Glomerular visceral epithelial cell (primary cell): ENCODE measurements at regions not wholly inside any gene's neighbourhood (a gene's known extent, or its start where the extent isn't known, plus 50 kb on each side); places are given as distances from the start of the nearest gene placed in this dataset.
A peak's percentile ranks its signal among the peaks of the same experiment; 100 is the strongest.
"Not testable (repeated sequence)": the region's sequence is repeated elsewhere in the genome, so short reads cannot be mapped to it uniquely, and the experiment has no call there.

Experiments
- DNase-seq: peaks from one replicate; pipeline ENCODE4 v3.0.0-alpha.2; 2016; ENCODE audit errors: extremely low spot score

DNA sequence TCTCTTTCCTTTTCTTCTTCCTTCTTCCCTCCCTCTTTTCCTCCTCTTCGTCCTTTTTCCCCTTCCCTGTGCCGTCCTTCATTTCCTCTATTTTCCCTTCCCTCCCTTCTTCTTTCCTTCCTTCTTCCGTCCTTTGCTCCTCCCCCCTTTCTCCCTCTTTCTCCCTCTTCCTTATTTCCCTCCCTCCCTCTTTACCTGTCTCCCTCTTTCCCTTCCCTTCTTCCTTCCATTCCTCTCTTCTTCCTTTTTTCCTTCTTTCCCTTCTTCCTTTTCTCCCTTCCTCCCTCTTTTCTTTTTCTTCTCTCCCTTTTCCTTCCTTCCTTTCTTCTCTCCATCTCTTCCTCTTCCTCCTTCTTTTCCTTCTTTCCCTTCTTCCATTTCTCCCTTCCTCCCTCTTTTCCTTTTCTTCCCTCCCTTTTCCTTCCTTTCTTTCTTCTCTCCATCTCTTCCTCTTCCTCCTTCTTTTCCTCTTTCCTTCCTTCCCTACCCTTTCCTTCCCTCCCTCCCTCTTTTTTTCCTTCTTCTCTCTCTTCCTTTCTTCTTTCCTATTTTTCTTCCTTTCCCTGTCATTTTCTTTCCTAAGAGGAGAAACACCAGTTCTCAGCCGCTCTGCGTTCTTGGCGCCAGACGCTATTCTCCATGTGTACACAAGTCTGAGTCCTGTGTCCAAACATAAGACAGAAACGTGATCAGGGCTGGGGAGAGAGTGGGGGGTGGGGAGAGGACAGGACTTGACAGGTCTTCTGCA is 597.1 kb downstream of the MID1IP1 start:
- DNase-seq, result no peak

DNA sequence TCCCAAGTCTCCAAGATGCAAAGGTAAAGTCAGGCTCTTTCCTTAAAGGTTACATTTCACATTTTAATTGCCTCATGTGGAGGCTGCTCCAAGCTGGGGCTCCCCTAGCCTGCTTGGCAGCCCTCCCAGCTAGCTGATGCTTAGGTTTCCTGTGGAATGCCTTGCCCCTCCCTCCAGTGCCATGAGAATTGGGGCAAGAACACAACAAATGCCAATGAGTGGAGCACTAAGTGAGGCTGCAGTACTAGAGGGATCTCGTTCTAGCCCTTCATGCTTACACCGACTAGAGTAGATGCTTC is 597.7 kb downstream of the MID1IP1 start:
- DNase-seq, result no peak

DNA sequence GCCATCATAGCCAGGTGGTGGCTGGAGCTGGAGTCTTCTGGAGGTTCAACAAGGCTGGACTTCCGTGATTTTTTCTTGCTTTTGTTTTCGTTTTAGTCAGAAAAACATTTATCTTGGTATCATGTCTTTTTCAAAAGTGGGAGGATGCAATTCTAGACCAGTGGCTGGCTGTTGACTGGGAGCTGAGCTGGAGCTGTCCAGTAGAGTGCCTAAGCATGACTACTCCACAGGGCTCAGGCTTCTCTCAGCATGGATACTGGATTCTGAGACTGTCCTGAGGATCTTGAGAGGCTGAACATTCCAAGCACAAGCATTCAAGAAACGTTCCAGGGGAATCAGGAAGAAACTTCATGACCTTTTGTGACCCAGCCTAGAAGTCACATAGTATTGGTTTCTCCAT is 598.1 kb downstream of the MID1IP1 start:
- no peak for DNase-seq

DNA sequence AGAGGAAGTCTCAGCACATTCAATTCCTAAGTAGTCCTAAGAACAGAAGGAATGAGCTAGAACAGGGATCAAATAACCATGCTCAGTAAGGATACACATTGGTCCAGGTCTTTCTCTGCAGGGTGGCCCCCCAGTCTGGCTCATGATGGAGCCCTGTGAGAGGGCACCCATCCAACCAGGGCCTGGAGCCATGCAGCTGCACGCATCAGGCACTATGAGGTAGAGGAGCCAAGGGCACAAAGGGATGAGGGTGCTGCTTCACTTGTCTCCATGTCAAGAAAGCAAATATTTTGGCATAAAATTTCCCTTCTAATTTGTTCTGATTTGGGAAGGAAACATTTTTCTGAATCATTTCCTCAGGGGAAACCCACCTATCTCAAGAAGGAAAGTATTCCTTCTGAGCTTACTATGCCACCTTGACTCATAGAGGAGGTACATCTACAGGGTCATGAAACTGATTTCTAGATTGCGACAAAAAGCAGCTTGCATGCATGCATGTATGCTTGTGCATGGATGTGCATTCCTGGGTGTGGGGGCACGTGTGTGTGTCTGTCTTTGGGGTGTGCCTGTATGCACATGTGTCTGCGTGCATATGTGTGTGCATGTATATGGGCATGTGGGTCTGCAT is 600.3 kb downstream of the MID1IP1 start:
- no peak for DNase-seq

DNA sequence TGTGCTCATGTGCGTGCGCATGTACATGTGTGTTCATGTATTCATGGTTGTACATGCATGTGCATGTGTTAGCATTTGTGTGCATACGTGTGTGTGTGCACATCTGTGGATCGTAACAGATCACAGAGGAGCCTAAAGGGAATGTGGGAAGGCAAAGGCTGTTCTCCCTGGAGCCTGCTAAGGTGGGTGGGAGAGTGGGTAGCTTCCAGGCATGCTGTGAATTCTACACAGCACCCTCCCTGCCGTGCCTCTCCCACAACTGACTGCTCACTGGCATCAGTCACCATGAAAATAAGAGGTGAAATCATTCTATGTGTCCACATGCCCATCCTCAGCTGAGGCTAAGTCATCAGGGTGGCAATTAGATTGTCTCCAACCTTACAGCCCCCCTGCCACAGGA is 600.9 kb downstream of the MID1IP1 start:
- DNase-seq, result no peak

DNA sequence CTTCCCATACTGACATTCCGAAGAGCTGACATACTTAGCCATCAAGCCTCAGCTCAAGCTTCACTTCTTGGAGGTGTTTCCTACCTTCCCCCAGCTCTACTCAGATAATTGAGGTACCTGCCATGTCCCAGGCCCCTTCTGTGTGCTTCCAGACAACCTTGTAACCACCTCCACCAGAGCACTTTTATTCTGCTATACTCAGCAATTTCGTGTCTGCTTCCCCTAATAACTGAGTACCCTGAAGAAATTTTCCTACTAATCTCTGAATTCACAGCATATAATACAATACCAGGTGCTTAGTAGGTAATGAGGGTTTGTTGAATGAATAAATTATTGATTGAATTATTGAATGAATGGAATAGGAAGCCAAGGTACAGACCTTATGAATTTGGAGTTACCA is 605.5 kb downstream of the MID1IP1 start:
- DNase-seq, result no peak

DNA sequence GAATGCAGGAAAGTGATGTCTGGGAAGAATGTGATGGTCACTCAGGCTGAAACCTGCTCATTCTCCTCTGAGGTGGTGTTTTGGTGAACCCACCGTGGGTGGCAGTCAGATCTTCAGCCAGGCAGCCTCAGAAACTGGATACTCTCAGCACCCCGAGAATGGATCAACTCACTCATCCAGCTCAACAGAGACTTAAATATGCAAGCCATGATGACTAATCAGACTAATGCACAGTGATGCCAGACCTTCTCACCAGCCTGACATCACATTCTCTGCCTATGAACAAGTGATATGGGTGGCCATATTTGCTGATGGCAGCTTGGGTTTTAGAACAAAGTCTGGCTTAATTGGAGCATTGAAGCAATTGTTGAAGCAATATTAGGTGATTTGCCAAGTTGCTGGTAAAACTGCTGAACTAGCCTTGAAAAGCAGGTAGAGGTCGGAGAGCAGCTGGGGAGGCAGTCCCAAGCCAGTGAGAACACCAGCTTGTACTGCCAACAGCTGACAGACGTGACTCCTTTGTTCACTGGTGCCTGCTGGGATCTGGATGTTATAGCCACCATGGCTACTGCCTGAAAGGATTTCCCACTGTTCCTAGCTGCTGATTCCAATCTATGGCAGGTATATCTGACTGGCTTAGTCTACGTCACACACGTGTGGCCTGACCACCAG is 608.1 kb downstream of the MID1IP1 start:
- no peak for DNase-seq

DNA sequence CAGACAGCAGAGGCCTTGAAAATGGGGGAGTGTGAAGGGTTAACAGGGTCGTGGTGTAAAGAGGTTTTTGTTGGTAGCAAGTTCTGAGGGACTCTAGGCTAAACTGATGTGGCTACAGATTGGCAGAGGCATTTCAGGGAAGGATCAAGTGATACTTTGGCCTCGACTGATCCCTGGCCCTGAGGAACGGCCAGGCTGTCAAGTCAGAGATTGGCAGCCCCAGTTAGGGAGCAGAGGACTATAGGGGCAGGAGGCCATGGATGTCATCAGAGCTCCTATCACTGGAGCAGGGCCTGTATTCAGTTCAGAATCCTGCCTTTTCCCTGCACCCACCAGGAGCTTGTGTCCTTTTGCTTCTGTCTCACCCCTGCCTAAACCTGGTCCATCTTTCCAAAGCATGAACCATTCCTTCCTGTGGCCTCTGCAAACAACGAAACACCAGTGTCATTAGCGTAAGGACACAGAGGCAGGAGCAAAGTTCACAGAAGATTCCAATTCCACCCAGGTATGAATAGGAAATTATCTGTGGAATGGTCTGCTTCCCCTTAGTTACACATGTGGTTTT is 613.1 kb downstream of the MID1IP1 start:
- DNase-seq, result no peak

DNA sequence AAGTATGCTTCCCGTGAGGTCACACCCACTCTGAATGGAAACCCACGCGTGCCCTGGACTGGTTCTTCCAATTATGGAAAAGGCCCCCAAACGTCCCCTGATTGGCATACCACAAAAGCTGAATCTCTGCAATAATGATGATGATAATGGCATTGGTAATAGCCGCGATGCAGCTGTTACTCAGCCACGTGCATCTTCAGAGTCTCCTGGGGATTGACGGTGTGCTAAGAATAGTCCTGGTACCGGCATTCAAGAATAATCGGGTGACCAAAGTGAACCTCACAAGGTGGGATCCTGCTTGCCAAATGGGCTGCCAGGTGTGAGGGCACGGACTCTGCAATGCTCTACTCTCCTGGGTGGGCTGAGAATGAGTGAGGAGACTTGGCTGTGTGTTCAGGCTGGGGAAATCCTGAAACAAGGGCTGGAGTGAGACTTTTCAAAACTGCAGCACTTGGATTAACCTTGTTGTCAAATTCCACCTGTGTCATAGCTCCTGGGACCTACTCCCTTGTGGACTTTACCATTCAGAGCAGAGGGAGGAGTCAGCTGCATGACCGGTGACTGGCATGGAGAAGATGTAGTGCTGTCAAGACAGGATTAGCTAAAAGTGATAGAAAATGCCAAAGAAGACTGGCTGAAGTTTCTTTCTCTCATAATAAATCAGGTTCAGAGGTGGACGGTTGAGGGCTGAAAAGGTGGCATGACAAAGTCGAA is 615.4 kb downstream of the MID1IP1 start:
- DNase-seq, result no peak

DNA sequence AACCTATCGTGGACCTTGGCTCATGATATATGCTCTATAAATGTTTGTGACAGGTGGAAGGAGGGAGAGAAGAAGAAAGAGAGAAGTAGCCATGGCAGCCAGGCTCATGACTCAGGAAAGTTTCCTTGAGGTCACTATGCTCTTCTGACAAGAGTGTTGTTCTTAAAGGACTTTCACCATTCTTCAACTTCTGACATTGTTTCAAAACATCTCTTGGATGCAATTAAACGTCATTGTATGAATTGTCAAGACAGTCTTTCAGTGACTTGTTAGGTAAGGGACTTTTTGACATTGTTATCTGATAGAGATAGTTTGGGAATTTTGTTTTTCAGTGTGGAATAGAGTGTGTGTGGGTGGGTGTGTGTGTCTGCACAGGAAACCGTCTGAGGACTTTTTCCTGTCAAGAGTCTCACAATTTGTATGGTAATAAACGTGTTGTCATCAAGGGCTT is 617.0 kb downstream of the MID1IP1 start:
- DNase-seq, result no peak

DNA sequence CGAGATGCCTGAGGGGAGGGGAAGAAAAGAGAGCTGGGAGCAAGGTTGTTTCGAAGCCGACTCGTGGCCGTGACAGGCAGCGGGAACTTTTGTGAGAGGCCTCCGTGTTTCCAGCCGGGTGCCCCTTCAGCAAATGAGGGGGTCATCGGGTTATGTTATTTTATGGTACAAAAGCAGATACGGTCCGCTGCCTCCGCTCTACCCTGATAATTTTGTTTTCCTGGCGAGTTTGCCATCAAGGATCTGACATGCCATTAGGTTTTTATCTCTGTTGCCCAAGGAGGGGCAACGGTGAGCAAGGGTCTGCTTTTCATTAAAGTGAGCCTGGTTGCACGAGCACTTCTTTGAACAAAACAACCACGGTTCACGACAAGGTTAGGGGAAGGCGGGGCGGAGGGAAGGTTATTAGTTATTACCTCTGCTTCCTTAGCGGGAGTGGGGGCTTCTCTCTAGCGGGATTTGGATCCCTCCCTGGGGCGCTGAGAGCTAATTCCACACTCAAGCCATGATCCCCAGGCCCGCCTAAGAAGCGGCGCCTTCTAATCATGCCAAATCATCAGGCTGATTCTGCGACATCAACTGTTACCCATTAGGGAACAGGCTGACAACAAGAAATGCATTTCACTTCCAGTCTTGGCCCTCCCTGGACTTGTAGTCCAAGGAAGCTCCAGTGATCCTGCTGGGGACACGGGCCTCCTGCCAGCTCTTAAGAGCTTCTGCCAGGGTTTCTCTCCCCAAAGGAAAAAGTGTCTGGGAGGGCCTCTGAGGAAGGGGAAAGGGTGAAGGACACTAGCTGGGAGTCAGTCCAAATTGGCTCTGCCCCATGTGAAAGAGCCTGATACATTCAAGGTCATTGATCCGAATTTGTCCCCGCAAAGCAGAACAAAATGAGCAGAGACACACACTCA is 617.7 kb downstream of the MID1IP1 start:
- DNase-seq, result no peak

DNA sequence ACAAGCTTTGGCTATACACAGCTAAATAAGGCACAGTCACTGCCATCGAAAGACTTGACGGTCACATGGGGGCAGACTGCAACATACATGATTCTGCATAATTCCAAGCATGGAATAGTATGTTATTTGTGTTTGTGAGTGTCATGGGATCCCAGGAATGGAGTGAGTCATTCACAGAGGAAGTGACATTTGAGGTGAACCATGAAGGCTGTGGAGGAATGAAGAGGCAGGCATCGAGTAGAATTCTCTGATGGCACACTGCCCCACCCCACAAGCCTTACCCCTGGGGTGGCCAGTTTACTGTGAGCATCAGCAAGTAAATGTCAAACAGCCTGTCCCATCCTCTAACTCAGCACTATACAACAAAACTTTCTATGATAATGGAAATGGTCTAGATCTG is 619.7 kb downstream of the MID1IP1 start:
- DNase-seq, result no peak

DNA sequence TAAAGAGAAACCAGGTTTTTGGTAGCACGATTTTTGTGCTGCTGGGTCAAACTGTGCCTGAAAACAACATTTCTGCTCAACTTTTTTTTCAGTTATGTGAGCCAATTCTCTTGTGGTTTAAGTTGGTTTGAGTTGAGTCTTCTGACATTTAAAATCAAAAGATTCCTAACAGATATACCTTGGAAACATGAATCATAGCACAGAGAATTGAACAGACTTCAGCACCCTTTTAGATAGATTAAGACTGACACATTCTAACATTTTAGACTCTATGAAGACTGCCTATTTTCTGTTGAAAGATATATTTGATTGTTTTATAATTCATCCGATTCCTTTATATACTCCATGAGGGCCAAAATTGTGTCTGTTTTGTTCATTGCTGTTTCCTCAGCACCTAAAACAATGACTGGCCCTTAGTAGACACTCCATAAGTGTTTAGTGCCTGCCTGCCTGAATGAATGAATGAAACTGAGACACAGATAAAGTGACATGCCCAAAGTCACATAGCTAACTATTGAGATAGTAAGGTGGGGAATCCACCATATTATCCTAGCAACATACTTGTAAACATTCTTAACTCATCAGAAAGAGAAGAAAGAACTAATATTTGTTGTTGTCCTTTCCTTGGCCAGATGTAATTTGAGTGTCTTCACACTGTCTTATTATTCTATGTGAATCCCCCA is 624.0 kb downstream of the MID1IP1 start:
- DNase-seq, result no peak

DNA sequence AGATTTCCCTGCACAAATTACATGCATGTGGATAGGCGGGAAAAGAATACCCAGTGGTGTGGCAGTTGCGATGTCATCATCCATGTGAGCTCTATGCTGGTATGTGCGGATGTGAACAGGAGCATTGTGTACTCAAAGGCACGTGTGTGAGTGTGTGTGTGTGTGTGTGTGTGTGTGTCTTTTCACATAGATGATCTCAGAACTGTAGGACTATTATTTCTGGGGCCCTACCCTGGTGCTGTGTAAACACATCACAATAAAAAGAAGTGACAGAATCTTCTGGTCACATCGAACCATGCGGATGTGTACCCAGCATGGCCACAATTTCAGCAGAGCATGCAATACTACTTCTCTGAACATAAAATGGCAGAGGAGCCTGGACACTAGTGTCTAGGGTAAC is 624.8 kb downstream of the MID1IP1 start:
- no peak for DNase-seq

DNA sequence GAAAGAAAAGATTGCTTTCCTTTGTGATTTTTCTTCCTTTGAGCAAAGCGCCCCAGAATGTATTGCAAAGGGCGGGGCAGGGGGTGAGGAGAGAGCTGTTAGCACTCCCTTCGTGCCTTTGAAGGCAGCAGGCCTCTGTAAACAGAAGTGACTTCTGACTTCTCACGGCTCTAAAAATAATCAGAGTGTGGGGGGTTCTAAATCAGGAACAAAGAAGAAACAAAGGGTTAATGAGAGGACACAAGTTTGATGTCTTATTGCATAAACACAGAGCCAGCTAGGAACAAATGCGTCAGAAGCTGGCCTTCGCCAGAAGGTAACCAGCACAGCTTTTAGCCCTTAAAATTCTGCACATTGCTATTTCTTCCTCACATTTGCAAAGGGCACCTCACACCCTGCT is 626.2 kb downstream of the MID1IP1 start:
- DNase-seq, result no peak

DNA sequence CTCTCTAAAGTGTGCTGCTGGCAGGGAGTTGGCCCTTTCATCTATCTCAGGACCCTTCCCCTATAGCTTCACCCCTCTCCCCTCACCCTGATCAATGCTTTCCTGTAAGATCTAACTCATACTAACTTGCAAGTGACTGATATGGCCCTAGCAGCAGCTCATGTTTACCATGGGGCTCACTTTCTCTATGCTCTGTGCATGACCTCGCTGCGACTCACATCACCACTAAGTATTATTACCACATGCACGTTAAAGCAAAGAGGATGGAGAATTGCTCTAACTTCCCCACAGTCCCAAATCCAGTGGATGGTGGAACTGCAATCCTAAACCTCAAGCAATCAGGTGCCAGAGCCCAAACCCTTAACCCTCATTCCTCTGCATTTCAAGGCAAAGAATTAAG is 626.6 kb downstream of the MID1IP1 start:
- DNase-seq, result peak; percentile 38

DNA sequence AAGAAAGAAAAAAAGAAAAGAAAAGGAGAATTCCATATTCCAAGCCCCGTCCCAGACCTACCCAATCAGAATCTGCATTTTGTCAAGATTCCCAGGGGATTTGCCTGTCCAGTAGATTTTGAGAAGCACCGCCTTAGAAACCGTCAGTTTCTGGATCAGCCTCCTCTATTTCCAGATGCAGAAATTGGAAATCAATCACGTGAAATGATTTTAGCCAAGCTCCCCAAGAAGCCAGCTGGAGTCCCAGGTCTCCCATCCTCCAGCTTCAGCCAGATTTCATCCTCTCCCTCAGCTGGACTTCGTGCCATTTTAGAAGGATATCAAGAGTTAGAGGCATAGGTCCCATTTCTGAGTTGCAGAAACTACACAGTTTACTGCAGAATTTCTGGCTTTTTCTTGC is 629.3 kb downstream of the MID1IP1 start:
- DNase-seq, result no peak

DNA sequence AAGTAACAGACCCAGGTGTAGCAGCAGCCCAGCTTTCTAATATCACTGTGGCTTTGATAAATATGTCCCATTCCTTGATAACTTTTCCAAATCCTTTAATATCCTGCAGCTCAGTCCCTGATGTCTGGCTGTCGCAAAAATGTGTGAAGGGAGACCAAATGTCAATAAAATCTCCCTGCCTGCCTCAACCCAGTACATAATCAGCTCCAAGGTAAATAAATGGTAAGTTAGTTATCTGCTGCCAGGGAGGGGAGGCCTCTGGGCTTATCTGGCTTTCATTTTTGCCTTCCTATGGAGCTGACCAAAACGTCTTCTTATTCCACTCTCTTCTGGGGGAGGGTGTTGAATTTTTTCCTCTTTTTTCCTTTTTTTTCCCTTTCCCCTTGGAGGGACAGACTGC is 630.6 kb downstream of the MID1IP1 start:
- no peak for DNase-seq

DNA sequence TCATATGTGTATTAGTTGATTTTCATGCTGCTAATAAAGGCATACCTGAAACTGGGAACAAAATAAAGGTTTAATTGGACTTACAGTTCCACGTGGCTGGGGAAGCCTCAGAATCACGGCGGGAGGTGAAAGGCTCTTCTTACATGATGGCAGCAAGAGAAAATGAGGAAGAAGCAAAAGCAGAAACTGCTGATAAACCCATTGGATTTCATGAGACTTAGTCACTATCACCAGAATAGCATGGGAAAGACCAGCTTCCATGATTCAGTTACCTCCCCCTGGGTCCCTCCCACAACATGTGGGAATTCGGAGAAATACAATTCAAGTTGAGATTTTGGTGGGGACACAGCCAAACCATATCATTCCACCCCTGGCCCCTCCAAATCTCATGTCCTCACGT is 633.4 kb downstream of the MID1IP1 start:
- DNase-seq, result not testable (repeated sequence)

DNA sequence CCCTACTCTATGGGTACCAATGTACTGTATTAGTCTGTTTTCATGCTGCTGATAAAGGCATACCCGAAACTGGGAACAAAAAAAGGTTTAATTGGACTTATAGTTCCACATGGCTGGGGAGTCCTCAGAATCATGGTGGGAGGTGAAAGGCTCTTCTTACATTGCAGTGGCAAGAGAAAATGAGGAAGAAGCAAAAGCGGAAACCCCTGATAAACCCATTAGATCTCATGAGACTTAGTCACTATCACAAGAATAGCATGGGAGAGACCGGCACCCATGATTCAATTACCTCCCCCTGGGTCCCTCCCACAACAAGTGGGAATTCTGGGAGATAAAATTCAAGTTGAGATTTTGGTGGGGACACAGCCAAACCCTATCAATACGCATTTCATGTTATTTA is 635.3 kb downstream of the MID1IP1 start:
- DNase-seq, result not testable (repeated sequence)
